IPS-18c (cell line): ENCODE measurements at regions not wholly inside any gene's neighbourhood (a gene's known extent, or its start where the extent isn't known, plus 50 kb on each side); places are given as distances from the start of the nearest gene placed in this dataset.
"Not testable (repeated sequence)": the region's sequence is repeated elsewhere in the genome, so short reads cannot be mapped to it uniquely, and the experiment has no call there.

Source experiments
- H3K4me3 ChIP-seq: 2 replicates; pipeline ENCODE4 v1.7.0; 2013; ENCODE audit warnings: low read depth, mild to moderate bottlenecking, low read length, moderate library complexity; ENCODE audit not compliant: insufficient read depth
- H3K9me3 ChIP-seq: one replicate; pipeline ENCODE4 v1.6.1; 2013; ENCODE audit warnings: mild to moderate bottlenecking, low read length, moderate library complexity; ENCODE audit not compliant: control insufficient read depth, insufficient read depth

DNA sequence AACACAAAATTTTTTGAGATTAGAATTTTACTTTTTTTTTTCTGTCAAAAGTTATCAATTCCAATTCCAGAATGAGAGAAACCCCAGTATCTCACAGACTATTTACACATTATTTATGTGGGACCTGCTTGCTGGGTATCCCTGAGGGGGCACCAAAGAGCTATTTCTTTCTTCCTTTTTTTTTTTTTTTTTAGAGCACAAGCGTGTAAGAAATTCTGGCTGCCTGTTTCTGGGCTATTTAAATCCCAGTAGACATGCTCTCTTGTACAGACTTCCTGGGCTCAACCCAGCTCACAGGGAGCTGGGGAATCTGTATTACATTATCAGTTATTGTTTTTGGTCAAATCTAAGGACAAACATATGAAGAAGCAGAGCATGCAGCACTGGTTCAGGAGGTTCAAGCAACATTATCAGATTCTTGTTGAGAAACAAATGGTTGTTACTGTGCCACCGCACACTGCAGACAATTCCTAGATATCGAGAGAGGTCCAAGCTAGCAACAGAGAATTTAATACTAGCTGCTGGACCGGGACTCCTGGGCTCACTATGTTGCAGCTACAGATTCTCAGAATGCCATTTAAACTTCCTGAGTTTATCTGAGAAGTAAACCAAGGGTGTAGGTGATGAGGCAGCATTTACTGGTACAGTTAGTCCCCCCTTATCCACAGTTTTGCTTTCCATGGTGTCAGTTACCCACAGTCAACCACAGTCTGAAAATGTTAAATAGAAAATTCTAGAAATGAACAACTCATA, 83.3 kb upstream of the NBPF26 start:
- H3K4me3 ChIP-seq, H3K9me3 ChIP-seq: not testable (repeated sequence)

DNA sequence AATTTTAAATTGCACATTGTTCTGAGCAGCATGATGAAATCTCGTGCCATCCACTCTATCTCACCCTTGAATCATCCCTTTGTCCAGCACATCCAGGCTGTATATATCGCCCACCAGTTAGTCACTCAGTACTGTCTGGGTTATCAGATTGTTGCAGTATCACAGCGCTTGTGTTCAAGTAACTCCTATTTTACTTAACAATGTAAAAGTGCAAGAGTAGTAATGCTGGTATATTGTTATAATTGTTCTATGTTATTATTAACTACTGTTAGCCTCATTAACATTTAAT, 82.8 kb upstream of the NBPF26 start:
- H3K4me3 ChIP-seq, H3K9me3 ChIP-seq: not testable (repeated sequence)

DNA sequence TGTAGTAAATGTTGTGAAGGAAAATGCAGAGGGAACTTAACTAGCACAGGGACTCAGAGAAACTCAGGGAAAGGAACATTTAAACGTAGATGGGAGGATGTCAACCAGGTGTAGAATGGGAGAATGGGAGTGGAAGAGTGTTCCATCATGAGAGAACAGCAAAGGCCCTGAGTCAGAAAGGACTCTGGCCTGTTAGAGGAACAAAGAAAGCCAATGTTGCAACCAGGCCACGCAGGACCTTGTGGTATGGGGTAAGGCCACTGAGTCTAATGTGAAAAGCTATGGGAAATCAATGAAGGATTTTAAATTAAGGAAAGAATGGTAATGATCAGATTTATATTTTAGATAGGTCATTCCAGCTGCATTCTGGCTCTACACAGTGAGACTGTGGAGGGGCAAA, 76.6 kb upstream of the NBPF26 start:
- not testable (repeated sequence) for H3K9me3 ChIP-seq, H3K4me3 ChIP-seq

DNA sequence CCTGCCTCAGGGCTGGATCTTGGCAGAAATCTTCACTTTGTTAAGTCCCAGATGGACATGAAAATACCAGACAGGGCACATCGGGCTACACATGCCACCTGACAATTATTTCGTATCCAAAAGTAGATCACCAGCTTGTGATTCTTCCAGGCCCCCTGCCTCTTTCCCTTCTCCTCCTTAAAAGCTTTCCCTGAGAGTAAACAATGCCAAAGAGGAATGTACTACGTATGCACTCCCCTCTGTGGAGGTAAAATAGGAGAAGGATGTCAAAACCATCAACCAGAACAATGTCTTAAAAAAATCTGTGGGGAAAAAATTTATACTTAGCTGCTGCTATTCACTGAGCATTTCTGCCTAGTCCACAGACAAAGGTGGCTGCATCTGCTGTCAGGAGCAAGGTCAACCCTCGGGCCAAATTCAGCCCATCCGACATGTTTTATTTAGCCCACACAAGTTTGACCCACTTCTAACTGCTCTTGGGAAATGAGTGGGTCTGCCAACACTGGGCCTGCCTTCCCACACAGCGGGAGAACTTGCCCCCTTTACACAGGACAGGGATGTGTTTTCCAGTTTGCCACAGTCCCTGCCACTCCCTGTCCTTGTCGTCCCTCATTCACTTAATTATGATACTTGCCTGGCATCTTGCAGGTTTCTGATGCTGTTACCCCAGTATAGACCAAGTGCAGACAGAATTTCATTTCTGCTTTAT, 74.7 kb upstream of the NBPF26 start:
- H3K4me3 ChIP-seq, H3K9me3 ChIP-seq: not testable (repeated sequence)

DNA sequence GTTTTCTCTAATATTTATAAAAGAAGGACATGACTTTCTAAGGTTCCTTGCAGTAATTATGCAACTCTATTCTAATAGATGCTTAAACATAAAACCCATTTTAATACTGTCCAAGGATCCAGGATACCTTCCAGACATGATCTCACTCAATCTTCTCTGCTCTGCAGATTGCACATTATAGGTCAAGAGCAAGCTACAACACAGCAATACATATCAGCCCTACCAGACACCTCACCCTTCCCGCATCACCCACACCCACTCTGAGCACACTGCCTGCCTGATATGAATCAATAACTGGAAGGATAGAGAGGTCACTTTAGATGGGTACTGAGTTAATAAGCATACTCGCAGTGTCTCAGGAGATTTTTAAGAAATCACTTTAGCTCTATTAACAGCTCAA, 74.0 kb upstream of the NBPF26 start:
- H3K9me3 ChIP-seq, H3K4me3 ChIP-seq: not testable (repeated sequence)

DNA sequence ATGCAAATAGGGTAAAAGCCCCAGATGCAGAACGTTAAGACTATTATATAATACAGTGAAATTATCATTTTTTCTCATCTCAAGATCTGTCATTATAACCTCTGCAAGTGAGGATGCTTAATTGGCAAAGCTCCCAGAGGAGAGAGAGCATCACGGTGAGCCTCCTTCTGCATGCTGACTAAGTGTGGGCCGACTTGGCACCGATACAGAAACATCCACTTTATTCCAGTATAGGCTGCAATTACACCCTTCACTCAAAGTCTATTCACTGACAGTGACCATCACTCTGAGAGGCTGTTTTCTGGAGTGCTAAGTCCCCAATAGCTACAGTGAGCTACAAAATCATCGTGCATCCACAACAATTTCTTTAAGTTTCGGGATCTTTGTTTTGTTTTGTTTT, 69.6 kb upstream of the NBPF26 start:
- not testable (repeated sequence) for H3K9me3 ChIP-seq, H3K4me3 ChIP-seq

DNA sequence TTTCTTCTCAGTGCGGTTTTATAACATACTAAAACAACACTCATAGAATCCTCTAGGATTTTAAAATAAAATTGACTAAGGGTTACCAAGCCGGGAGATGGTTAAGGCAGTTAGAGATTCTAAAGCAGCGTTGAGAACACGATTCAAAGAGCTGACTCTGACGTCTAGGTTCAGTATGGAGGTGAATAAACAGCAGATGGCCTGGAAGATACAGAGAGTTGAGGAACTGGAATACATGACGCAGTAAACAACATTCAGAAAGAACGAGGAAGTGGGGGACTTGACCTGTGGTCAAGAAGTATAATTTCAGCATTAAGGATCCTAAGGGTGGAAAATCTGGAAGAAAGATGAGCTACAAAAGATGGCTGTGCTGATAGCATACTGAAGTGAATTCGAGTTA, 68.4 kb upstream of the NBPF26 start:
- not testable (repeated sequence) for H3K4me3 ChIP-seq, H3K9me3 ChIP-seq

DNA sequence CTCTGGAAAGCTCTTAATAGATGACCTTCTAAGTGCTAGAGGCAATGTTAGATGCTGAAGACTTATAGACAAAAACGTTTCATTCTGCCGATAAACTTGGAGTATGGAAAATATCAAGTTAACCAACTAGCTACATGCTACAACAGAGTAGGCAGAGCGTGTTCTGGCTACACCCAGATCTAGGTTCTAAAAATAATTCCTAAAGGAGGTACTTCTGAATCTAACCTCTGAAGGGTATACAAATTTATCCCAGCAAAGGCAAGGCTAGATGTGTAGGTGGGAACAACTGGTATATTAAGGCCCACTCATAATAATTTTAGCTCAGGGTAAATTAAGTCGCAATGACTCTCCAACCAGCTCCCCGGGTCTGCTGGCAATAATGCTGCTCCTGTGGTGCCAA, 67.6 kb upstream of the NBPF26 start:
- H3K4me3 ChIP-seq, H3K9me3 ChIP-seq: not testable (repeated sequence)

DNA sequence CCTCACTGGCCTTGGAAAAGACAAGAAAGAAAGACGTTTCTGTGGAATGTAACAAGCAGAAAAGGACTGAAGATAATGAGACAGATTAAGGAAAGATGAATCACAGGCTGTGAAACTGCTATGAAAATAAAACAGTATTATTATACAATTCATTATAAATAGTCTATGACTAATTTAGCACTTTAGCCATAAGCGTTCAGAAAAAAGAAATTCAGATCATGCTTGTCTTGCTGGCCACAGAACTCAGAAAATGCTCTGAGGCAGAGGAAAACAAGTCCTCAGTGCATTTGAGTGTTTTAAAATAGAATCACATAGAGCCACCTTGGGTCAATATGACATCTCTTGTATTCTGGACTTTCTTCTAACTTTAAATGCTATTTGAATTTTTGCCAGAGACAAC, 65.9 kb upstream of the NBPF26 start:
- H3K4me3 ChIP-seq, H3K9me3 ChIP-seq: not testable (repeated sequence)

DNA sequence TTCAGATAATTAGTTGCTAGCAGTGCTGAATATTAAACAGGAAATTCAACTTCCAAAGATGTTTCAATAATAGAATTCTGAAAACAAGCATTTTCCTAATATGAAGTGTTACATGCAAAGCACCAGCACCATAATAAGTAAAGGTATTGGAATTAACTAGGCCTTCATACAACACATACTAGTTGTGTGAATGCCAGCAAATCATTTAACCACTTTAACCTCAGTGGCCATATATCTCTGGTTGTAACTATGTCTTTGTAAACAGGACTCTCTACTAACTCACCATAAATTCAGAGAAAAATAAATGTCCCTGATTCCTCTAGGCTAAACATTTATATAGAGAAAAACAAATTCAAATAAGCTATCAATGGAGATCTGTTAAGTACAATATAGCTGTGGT, 65.1 kb upstream of the NBPF26 start:
- not testable (repeated sequence) for H3K4me3 ChIP-seq, H3K9me3 ChIP-seq

DNA sequence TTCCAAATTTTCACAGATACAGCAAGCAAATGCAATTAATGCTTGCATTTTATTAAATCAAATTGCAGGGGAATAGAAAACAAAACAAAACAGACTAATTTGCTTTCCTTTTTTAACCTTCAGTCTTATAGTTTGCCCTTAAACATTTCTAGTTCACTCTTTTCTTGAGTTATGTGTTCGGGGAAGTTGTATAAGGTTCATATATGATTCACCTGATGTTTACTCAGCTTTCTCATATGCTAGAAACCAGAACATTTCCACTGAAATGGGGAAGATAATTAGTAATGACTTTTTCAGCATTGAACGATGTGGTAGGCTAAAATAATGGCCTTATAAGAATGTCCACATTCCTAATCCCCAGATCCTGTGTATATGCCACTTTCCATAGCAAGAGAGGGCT, 64.6 kb upstream of the NBPF26 start:
- not testable (repeated sequence) for H3K4me3 ChIP-seq, H3K9me3 ChIP-seq

DNA sequence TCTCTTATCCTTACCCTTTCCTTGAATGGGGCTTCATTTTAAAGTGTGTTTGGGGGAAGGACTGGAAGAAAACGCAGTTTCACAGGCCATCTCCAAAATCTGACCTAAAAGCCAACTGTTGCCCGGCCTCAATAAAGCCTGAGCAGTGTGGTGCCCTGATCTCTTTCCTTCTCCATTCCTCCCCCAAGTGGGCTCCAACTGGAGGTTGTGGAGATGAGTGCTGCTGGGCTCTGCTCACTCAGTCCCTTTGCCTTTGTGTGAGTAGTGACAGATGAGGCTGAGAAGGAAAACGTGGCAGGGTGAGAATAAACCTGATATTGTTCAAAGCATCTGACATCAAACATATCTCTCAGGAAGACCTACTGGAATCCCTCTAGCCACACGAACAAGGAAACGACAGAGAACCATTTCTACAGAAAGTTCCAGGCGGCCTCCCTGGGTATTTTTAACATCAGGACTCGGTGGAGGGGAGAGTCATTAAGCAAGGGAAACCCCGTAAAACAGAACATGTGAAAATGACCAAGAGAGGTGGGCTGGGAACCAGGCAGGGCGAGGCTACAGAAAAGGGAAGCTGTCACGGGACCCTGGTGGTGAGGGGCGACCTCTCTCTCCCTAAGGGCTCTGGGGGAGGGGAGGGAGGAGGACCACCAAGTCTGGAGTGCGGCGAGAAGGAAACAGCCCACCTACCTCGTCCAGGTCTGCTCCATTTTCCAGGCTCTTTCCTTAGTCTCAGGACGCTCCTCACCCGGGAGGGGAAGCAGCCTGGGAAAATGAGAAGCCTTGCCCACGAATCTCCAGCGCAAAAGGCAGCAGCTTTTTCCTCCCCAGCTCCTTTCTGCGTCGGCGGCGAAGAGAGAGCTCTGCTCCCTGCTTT, 59.1 kb upstream of the NBPF26 start:
- not testable (repeated sequence) for H3K9me3 ChIP-seq, H3K4me3 ChIP-seq

DNA sequence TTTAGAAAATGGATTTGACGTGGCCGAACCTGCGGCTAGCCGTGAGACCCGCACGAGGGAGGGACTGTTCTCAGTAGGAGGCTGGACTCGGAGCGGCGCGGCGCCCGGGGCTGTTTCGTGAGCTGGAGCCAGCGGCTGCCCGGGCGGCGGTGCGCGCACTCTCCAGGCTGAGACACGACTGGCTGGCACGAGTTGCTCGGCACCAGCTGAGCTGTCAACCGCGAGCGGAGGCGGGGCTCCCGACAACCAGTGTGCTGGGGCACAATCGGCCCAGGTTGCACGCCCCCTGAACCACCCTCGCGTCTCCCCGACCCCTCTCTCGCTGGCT, 58.5 kb upstream of the NBPF26 start:
- H3K9me3 ChIP-seq, H3K4me3 ChIP-seq: not testable (repeated sequence)

DNA sequence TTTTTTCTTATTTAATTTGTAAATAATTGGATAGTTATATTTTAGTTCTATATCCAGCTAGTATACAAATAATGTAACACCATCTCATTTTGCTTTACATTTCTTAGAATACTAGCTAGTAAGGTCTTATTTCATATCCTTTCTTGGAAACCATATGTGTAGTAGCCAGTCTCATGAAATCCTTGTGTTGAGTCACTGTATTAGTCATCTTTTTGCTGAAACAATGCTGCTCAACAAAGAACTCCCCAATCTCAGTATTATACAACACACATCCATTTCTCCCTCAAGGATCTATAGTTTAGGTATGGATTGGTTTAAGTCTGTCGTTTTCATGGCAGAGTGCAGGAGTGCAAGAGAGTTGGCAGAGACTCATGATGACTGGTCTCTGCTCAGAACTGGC, 55.6 kb upstream of the NBPF26 start:
- not testable (repeated sequence) for H3K9me3 ChIP-seq, H3K4me3 ChIP-seq
